ENCODE measurements at regions not wholly inside any gene's neighbourhood (a gene's known extent, or its start where the extent isn't known, plus 50 kb on each side); places are given as distances from the start of the nearest gene placed in this dataset.

GRCh38 chr5:92581690-92582089 lies 999.3 kb downstream of the NR2F1-AS1 start:
- no peak for DNase-seq (ENCODE audit: low read depth)

GRCh38 chr5:92581249-92581648 lies 999.8 kb downstream of the NR2F1-AS1 start:
- DNase-seq (ENCODE audit: low read depth), result peak; percentile 32

GRCh38 chr5:92580814-92581213 lies 1000.2 kb downstream of the NR2F1-AS1 start:
- DNase-seq (ENCODE audit: low read depth), result peak; percentile 9

- no peak for DNase-seq (ENCODE audit: low read depth)
Measured at GRCh38 chr5:92574023-92574422, 1007.0 kb downstream of the NR2F1-AS1 start.

GRCh38 chr5:92568522-92568921 lies 1012.5 kb downstream of the NR2F1-AS1 start:
- no peak for DNase-seq (ENCODE audit: low read depth)

- DNase-seq (ENCODE audit: low read depth), result peak; percentile 26
Measured at GRCh38 chr5:92567831-92568450, 1013.1 kb downstream of the NR2F1-AS1 start.

- no peak for DNase-seq (ENCODE audit: low read depth)
Measured at GRCh38 chr5:92566113-92566786, 1014.8 kb downstream of the NR2F1-AS1 start.

GRCh38 chr5:92565673-92566072 lies 1015.3 kb downstream of the NR2F1-AS1 start:
- DNase-seq (ENCODE audit: low read depth), result no peak

- no peak for DNase-seq (ENCODE audit: low read depth)
Measured at GRCh38 chr5:92562065-92562464, 1019.0 kb downstream of the NR2F1-AS1 start.

- no peak for DNase-seq (ENCODE audit: low read depth)
Measured at GRCh38 chr5:92561411-92561959, 1019.5 kb downstream of the NR2F1-AS1 start.

GRCh38 chr5:92560698-92561401 lies 1020.2 kb downstream of the NR2F1-AS1 start:
- DNase-seq (ENCODE audit: low read depth), result peak; percentile 63

GRCh38 chr5:92559781-92560180 lies 1021.2 kb downstream of the NR2F1-AS1 start:
- DNase-seq (ENCODE audit: low read depth), result peak; percentile 37

GRCh38 chr5:92559331-92559730 lies 1021.7 kb downstream of the NR2F1-AS1 start:
- DNase-seq (ENCODE audit: low read depth), result no peak

GRCh38 chr5:92556747-92557146 lies 1024.3 kb downstream of the NR2F1-AS1 start:
- no peak for DNase-seq (ENCODE audit: low read depth)

GRCh38 chr5:92554447-92555085 lies 1026.5 kb downstream of the NR2F1-AS1 start:
- peak; percentile 21 for DNase-seq (ENCODE audit: low read depth)

- DNase-seq (ENCODE audit: low read depth), result no peak
Measured at GRCh38 chr5:92553326-92553725, 1027.7 kb downstream of the NR2F1-AS1 start.

- DNase-seq (ENCODE audit: low read depth), result peak; percentile 69
Measured at GRCh38 chr5:92552206-92553160, 1028.5 kb downstream of the NR2F1-AS1 start.

- peak; percentile 55 for DNase-seq (ENCODE audit: low read depth)
Measured at GRCh38 chr5:92548346-92548745, 1032.7 kb downstream of the NR2F1-AS1 start.

- no peak for DNase-seq (ENCODE audit: low read depth)
Measured at GRCh38 chr5:92544596-92544995, 1036.4 kb downstream of the NR2F1-AS1 start.

GRCh38 chr5:92544036-92544435 lies 1037.0 kb downstream of the NR2F1-AS1 start:
- no peak for DNase-seq (ENCODE audit: low read depth)

Data from myocyte (in vitro differentiated cells).